IMR-90 (cell line): ENCODE measurements at regions not wholly inside any gene's neighbourhood (a gene's known extent, or its start where the extent isn't known, plus 50 kb on each side); places are given as distances from the start of the nearest gene placed in this dataset.

Experiments
- ATAC-seq: fragments of 200-7000 bp; cut with Tn5 transposase; 2 replicates; pipeline ENCODE4 v1.9.1; 2020; ENCODE audit warnings: low read depth, mild to moderate bottlenecking, moderate library complexity
- BruUV-seq: library from RNA; stranded (reverse); fragments of 400-500 nt; replicated peaks from 2 replicates; lab custom pipeline; 2021; lab: Mats Ljungman, UMichigan
- CTCF ChIA-PET: fragments of 300-600 bp; formaldehyde crosslinking; extraction: SDS; loops from one replicate; lab custom pipeline; 2021; ENCODE audit warnings: antibody characterized with exemption; lab: Yijun Ruan, JAX
- POLR2A ChIA-PET: fragments of 300-600 bp; sonication (Branson Sonifier 250); formaldehyde crosslinking; loops from one replicate; lab custom pipeline; 2022; ENCODE audit warnings: antibody characterized with exemption; ENCODE audit not compliant: unreplicated experiment; lab: Charles Lee
- DNase-seq: peaks from one replicate; pipeline ENCODE4 v3.0.0; 2013
- H2AFZ ChIP-seq: replicated peaks from 2 replicates; pipeline ENCODE3; 2013; ENCODE audit warnings: low read length, mild to moderate bottlenecking; ENCODE audit not compliant: poor library complexity
- H2AK5ac ChIP-seq: 2 replicates; pipeline ENCODE4 v1.6.1; 2013; ENCODE audit warnings: low read depth, low read length, inconsistent platforms
- H2AK9ac ChIP-seq: replicated peaks from 2 replicates; pipeline ENCODE3; 2013; ENCODE audit warnings: mild to moderate bottlenecking, low read depth, low read length, moderate library complexity; ENCODE audit not compliant: poor library complexity
- H2BK120ac ChIP-seq: 2 replicates; pipeline ENCODE4 v1.6.1; 2013; ENCODE audit warnings: low read depth, low read length, inconsistent platforms
- H2BK15ac ChIP-seq: 3 replicates; pipeline ENCODE4 v1.6.1; 2013; ENCODE audit warnings: low read depth, low read length, inconsistent platforms
- H2BK20ac ChIP-seq: 2 replicates; pipeline ENCODE4 v1.6.1; 2013; ENCODE audit warnings: low read depth, mild to moderate bottlenecking, inconsistent platforms, low read length, moderate library complexity
- H2BK5ac ChIP-seq: 2 replicates; pipeline ENCODE4 v1.6.1; 2013; ENCODE audit warnings: mild to moderate bottlenecking, low read depth, low read length, inconsistent platforms; ENCODE audit not compliant: poor library complexity, severe bottlenecking
- H3K14ac ChIP-seq: replicated peaks from 2 replicates; pipeline ENCODE4 v1.6.1; 2013; ENCODE audit warnings: low read depth, low read length, inconsistent platforms
- H3K18ac ChIP-seq: 2 replicates; pipeline ENCODE4 v1.6.1; 2013; ENCODE audit warnings: low read depth, low read length, control low read depth
- H3K23ac ChIP-seq: 2 replicates; pipeline ENCODE4 v1.6.1; 2013; ENCODE audit warnings: low read depth, low read length, inconsistent platforms
- H3K27ac ChIP-seq: 2 replicates; pipeline ENCODE4 v1.5.1; 2013; ENCODE audit warnings: mild to moderate bottlenecking, control low read depth, low read length; ENCODE audit not compliant: insufficient read depth
- H3K27me3 ChIP-seq: 2 replicates; pipeline ENCODE4 v1.6.1; 2013; ENCODE audit warnings: low read length; ENCODE audit not compliant: control insufficient read depth, insufficient read depth
- H3K36me3 ChIP-seq: 2 replicates; pipeline ENCODE4 v1.6.1; 2013; ENCODE audit warnings: low read length, mixed read lengths; ENCODE audit not compliant: control insufficient read depth, insufficient read depth
- H3K4ac ChIP-seq: 2 replicates; pipeline ENCODE4 v1.6.1; 2013; ENCODE audit warnings: low read depth, low read length, inconsistent platforms
- H3K4me1 ChIP-seq: 2 replicates; pipeline ENCODE4 v1.6.1; 2013; ENCODE audit warnings: low read length, mixed read lengths; ENCODE audit not compliant: control insufficient read depth, insufficient read depth
- H3K4me2 ChIP-seq: 2 replicates; pipeline ENCODE4 v1.6.1; 2013; ENCODE audit warnings: low read depth, mild to moderate bottlenecking, control low read depth, low read length, moderate library complexity
- H3K4me3 ChIP-seq: 2 replicates; pipeline ENCODE4 v1.5.1; 2013; ENCODE audit warnings: low read depth, mild to moderate bottlenecking, control low read depth, low read length, moderate library complexity; ENCODE audit not compliant: insufficient read depth
- H3K56ac ChIP-seq: 2 replicates; pipeline ENCODE4 v1.6.1; 2013; ENCODE audit warnings: low read length, inconsistent platforms; ENCODE audit not compliant: insufficient read depth; ENCODE audit errors: extremely low read depth
- H3K79me1 ChIP-seq, 2 experiments: 2 replicates each; pipeline ENCODE4 v1.6.1; 2013; ENCODE audit warnings: low read length in 2 of 2, inconsistent platforms in 1 of 2, low read depth in 1 of 2
- H3K9ac ChIP-seq: 2 replicates; pipeline ENCODE4 v1.6.1; 2013; ENCODE audit warnings: low read depth, low read length, control low read depth
- H3K9me1 ChIP-seq: 2 replicates; pipeline ENCODE4 v1.6.1; 2013; ENCODE audit warnings: low read length, inconsistent platforms; ENCODE audit not compliant: insufficient read depth
- H3K9me3 ChIP-seq: 2 replicates; pipeline ENCODE4 v1.6.1; 2013; ENCODE audit warnings: low read length; ENCODE audit not compliant: control insufficient read depth, insufficient read depth
- H4K20me1 ChIP-seq: 2 replicates; pipeline ENCODE4 v1.6.1; 2013; ENCODE audit warnings: low read length, inconsistent platforms; ENCODE audit not compliant: insufficient read depth
- H4K5ac ChIP-seq: 2 replicates; pipeline ENCODE4 v1.6.1; 2013; ENCODE audit warnings: mild to moderate bottlenecking, low read depth, low read length, control low read depth
- H4K8ac ChIP-seq, 2 experiments: 2 replicates each; pipeline ENCODE4 v1.6.1; 2013; ENCODE audit warnings: low read depth in 2 of 2, low read length in 2 of 2, control low read depth in 1 of 2, inconsistent platforms in 1 of 2
- H4K91ac ChIP-seq: 2 replicates; pipeline ENCODE4 v1.6.1; 2013; ENCODE audit warnings: low read depth, low read length, inconsistent platforms; ENCODE audit not compliant: insufficient read depth
- BHLHE40 ChIP-seq: fragments of 150-350 bp; IDR thresholded peaks from 2 replicates; pipeline ENCODE4 v1.6.1; 2016; ENCODE audit warnings: mild to moderate bottlenecking, low read depth, low read length
- CHD1 ChIP-seq: IDR thresholded peaks from 2 replicates; pipeline ENCODE4 v1.6.1; 2012; ENCODE audit warnings: low read depth, low read length, improper control_type of control experiment
- MAFK ChIP-seq: IDR thresholded peaks from 2 replicates; pipeline ENCODE4 v1.6.1; 2012; ENCODE audit warnings: low read depth, low read length, improper control_type of control experiment
- POLR2A ChIP-seq: IDR thresholded peaks from 2 replicates; pipeline ENCODE4 v1.6.1; 2012; ENCODE audit warnings: mild to moderate bottlenecking, low read depth, low read length
- RCOR1 ChIP-seq: IDR thresholded peaks from 2 replicates; pipeline ENCODE4 v1.6.1; 2012; ENCODE audit warnings: mild to moderate bottlenecking, low read length, improper control_type of control experiment; ENCODE audit not compliant: insufficient replicate concordance
- WGBS, 2 experiments: methylation state at CpG; one replicate each; pipeline versions ENCODE4 v1.1.5 to v1.1.7; 2013; ENCODE audit warnings: missing lambda C conversion rate in 2 of 2; ENCODE audit not compliant: insufficient read length in 1 of 2; ENCODE audit errors: extremely low coverage in 2 of 2; 5-methylcytosine and 5-hydroxymethylcytosine counted together
- dilution Hi-C: fragments of 300-500 bp; cut with HindIII; formaldehyde crosslinking; loops from one replicate; pipeline ENCODE4 v1.14.3; 2018; ENCODE audit warnings: low sequenced_read_pairs; ENCODE audit not compliant: unreplicated experiment
- in situ Hi-C: fragments of 300-500 bp; cut with MboI; formaldehyde crosslinking; loops from 3 replicates; pipeline ENCODE4 v1.14.3; 2019; ENCODE audit warnings: low sequenced_read_pairs, inconsistent platforms, mixed read lengths
- intact Hi-C: fragments of 100-400 bp; cut with micrococcal nuclease; formaldehyde crosslinking; loops from 2 replicates; pipeline ENCODE4 v1.10.0; 2022
- TF ChIP-seq, protein P1 (sequence below): conservative IDR thresholded peaks from 2 replicates; pipeline ENCODE4 v1.5.1; 2012; ENCODE audit warnings: mild to moderate bottlenecking, low read depth, low read length, improper control_type of control experiment
- TF ChIP-seq, protein P2 (sequence below): fragments of 150-350 bp; IDR thresholded peaks from 2 replicates; pipeline ENCODE4 v1.6.1; 2017; ENCODE audit warnings: mild to moderate bottlenecking, antibody characterized with exemption, low read length, low read depth

DNA sequence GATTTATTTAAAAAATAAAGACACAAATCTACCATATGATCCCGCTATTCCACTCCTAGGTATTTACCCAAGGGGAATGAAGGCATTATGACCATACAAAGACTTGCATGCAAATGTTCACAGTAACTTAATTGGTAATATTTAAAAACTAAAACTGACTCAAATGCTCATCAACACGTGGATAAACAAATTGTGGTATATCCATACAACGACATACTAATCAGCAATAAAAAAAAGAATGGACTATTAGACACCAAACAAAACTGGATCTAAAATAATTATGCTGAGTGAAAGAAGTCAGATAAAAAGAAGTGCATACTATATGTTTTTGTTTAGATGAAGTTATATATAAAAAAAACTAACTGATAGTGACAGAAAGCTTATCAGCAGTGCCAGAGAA is 428.3 kb downstream of the ZEB2 start:
- Histone ChIP-seq H2BK15ac (no peak overlapping the region), H3K36me3 (no peaks in the 10 kb centered on the region), H3K9me3 (no peaks in the 10 kb centered on the region), H2AFZ (no peak overlapping the region), H4K5ac (no peak overlapping the region), H3K9ac (no peak overlapping the region), H4K20me1 (no peaks in the 10 kb centered on the region), H3K23ac (no peak overlapping the region), H3K14ac (no peak overlapping the region), H3K4me1 (no peaks in the 10 kb centered on the region; the same call in 1 of the 2 replicates), H2BK5ac (no peak overlapping the region), H3K27ac (no peak overlapping the region), H3K56ac (no peak overlapping the region), H3K4ac (no peak overlapping the region), H4K91ac (no peak overlapping the region), H3K4me2 (no peak overlapping the region), H3K27me3 (no peaks in the 10 kb centered on the region), H3K4me3 (no peak overlapping the region), H2AK5ac (no peak overlapping the region), H3K18ac (no peak overlapping the region), H3K9me1 (no peaks in the 10 kb centered on the region), H4K8ac (no peak overlapping the region), H2BK20ac (no peak overlapping the region), H2BK120ac (no peak overlapping the region; the same call in 1 of the 2 replicates), H3K79me1 (0 out of 4 replicates have a peak, but pooled peaks cover 0 to 4% of the 10 kb centered on the region in 2 experiments), H2AK9ac (no peak overlapping the region)
- dilution Hi-C loops = no loop called here
- no CpG with 5 or more reads among the region's 3 CpGs for WGBS, 2 experiments
- TF ChIP-seq RCOR1 = no peak
- no peak for TF ChIP-seq BHLHE40
- no peak for TF ChIP-seq CHD1
- TF ChIP-seq, protein P1, sequence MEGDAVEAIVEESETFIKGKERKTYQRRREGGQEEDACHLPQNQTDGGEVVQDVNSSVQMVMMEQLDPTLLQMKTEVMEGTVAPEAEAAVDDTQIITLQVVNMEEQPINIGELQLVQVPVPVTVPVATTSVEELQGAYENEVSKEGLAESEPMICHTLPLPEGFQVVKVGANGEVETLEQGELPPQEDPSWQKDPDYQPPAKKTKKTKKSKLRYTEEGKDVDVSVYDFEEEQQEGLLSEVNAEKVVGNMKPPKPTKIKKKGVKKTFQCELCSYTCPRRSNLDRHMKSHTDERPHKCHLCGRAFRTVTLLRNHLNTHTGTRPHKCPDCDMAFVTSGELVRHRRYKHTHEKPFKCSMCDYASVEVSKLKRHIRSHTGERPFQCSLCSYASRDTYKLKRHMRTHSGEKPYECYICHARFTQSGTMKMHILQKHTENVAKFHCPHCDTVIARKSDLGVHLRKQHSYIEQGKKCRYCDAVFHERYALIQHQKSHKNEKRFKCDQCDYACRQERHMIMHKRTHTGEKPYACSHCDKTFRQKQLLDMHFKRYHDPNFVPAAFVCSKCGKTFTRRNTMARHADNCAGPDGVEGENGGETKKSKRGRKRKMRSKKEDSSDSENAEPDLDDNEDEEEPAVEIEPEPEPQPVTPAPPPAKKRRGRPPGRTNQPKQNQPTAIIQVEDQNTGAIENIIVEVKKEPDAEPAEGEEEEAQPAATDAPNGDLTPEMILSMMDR = no peak
- no peak for TF ChIP-seq POLR2A
- TF ChIP-seq MAFK = no peak
- TF ChIP-seq, protein P2, sequence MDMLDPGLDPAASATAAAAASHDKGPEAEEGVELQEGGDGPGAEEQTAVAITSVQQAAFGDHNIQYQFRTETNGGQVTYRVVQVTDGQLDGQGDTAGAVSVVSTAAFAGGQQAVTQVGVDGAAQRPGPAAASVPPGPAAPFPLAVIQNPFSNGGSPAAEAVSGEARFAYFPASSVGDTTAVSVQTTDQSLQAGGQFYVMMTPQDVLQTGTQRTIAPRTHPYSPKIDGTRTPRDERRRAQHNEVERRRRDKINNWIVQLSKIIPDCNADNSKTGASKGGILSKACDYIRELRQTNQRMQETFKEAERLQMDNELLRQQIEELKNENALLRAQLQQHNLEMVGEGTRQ = no peak
- no peak for ATAC-seq
- no TSS peak for BruUV-seq
- no peak for DNase-seq
- ChIA-PET POLR2A (no interaction called here), CTCF (no interaction called here)
- in situ Hi-C loops = no loop called here
- intact Hi-C loops = loop anchor here (10.0 kb wide), 1 partner anchor 1663 kb away; no protein-coding TSS in a partner anchor
